ENCODE measurements at regions not wholly inside any gene's neighbourhood (a gene's known extent, or its start where the extent isn't known, plus 50 kb on each side); places are given as distances from the start of the nearest gene placed in this dataset.
A peak's percentile ranks its signal among the peaks of the same experiment; 100 is the strongest.

DNA sequence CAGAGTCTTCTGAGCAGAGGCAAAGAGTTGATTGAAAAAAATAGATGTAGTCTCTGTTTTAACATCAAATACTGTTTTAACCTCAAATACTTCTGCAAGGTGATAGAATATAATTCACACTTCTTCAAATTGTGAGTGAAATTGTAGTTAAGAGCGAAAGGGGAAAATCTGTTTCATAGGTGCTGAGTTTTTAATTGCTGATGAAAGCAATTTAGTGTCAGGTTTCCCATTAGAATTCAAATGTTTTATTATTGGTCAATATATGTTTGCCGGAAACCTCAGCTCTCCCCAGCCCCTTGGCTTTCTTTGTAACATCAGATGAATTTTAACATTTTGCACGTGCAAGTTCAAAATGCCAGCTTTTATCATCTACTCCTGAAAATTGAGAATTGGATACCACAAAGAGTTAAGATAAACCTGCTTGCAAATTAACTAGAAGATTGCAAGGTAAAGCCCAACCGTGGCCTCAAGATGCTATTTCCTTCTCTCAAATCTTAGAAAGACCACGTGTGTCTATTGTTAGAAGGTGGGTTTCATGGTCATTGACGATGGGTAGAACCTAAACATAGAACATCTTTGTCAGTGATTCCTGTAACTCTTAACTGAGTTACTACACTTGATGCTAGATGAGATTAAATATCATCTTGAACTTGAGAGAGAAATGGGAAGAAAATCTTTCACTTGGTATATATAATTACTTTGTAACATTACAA, 1824.2 kb upstream of the TENM3 start:
- peaks cover 12% of the 10 kb centered on the region for H3K4me1 ChIP-seq
- no peaks in the 10 kb centered on the region for H3K27me3 ChIP-seq
- H3K9me3 ChIP-seq: no peaks in the 10 kb centered on the region
- TF ChIP-seq, protein P1, sequence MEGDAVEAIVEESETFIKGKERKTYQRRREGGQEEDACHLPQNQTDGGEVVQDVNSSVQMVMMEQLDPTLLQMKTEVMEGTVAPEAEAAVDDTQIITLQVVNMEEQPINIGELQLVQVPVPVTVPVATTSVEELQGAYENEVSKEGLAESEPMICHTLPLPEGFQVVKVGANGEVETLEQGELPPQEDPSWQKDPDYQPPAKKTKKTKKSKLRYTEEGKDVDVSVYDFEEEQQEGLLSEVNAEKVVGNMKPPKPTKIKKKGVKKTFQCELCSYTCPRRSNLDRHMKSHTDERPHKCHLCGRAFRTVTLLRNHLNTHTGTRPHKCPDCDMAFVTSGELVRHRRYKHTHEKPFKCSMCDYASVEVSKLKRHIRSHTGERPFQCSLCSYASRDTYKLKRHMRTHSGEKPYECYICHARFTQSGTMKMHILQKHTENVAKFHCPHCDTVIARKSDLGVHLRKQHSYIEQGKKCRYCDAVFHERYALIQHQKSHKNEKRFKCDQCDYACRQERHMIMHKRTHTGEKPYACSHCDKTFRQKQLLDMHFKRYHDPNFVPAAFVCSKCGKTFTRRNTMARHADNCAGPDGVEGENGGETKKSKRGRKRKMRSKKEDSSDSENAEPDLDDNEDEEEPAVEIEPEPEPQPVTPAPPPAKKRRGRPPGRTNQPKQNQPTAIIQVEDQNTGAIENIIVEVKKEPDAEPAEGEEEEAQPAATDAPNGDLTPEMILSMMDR (IDR thresholded peaks at IDR 0.05; ENCODE audit: low read depth, low read length): no peak
- no peaks in the 10 kb centered on the region for H3K36me3 ChIP-seq
- no peak for DNase-seq
- no peak overlapping the region for H3K4me3 ChIP-seq (ENCODE audit: low read depth, low read length)

DNA sequence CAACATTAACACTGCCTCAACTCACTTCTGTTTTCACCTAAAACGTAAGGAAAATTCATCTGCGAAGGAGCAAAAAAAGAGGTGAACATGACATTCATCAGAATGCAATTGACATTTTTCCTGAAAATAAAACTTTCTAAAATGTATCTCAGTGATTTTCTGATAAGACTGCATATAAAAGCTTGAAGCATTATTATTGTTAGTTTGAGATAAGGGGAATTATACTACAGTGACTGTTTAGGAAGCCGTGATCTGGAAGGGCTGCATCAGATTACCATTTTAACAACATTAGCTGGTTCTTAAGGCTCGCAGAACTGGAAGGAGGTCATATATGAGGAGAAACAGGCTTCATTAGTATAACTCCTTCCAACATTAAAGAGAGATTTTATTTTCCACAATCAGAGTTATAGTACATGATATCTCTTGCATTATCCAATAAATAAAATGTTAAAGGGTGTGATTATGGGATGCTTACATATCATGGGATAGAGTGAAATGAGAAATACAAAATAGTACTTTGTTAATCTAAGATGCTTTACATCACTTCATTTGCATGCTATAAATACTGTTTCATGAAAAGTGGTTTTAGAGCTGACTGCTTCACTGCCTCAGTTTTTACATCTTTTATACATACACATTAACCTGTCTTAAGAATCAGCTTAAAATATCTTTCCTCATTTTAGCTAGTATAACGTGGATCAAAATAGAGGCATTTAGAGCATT, 1820.1 kb upstream of the TENM3 start:
- Histone ChIP-seq H3K4me1 (peaks cover 12% of the 10 kb centered on the region), H3K4me3 (ENCODE audit: low read depth, low read length) (no peak overlapping the region), H3K36me3 (no peaks in the 10 kb centered on the region), H3K27me3 (no peaks in the 10 kb centered on the region), H3K9me3 (no peaks in the 10 kb centered on the region)
- TF ChIP-seq, protein P1 (IDR thresholded peaks at IDR 0.05; ENCODE audit: low read depth, low read length): no peak
- DNase-seq: peak; percentile 29

- DNase-seq: no peak
- no peaks in the 10 kb centered on the region for H3K36me3 ChIP-seq
- H3K4me1 ChIP-seq: peaks cover 12% of the 10 kb centered on the region
- H3K9me3 ChIP-seq: no peaks in the 10 kb centered on the region
- H3K27me3 ChIP-seq: no peaks in the 10 kb centered on the region
- TF ChIP-seq, protein P1 (IDR thresholded peaks at IDR 0.05; ENCODE audit: low read depth, low read length): no peak
- no peak overlapping the region for H3K4me3 ChIP-seq (ENCODE audit: low read depth, low read length)
Observed at GRCh38 chr4:180423712-180424057, 1819.5 kb upstream of the TENM3 start.

DNA sequence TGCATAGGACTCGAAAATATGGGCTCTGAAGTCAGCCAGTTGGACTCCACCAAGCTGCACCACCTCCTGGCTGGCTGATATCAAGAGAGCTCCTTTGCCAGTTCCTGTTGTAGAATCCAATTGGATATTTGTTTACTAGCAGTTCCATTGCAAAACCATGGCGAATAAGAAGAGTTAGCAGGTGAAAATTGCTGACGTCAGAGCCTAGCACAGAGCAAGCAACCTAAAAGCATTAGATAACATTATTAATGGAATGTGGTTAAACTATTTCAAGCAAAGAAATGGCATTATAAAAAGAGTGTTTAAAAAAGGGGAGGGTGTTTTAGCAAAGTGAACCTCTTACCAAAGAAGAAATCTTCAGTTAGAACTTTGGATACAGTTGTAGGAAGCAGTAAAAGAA, 1816.3 kb upstream of the TENM3 start:
- no peak for DNase-seq
- peaks cover 12% of the 10 kb centered on the region for H3K4me1 ChIP-seq
- no peaks in the 10 kb centered on the region for H3K9me3 ChIP-seq
- H3K27me3 ChIP-seq: no peaks in the 10 kb centered on the region
- H3K36me3 ChIP-seq: no peaks in the 10 kb centered on the region
- TF ChIP-seq, protein P1 (IDR thresholded peaks at IDR 0.05; ENCODE audit: low read depth, low read length): no peak
- no peak overlapping the region for H3K4me3 ChIP-seq (ENCODE audit: low read depth, low read length)

- H3K4me1 ChIP-seq: no peaks in the 10 kb centered on the region
- no peaks in the 10 kb centered on the region for H3K27me3 ChIP-seq
- H3K4me3 ChIP-seq (ENCODE audit: low read depth, low read length): no peak overlapping the region
- no peaks in the 10 kb centered on the region for H3K36me3 ChIP-seq
- TF ChIP-seq, protein P1 (IDR thresholded peaks at IDR 0.05; ENCODE audit: low read depth, low read length): no peak
- no peaks in the 10 kb centered on the region for H3K9me3 ChIP-seq
- no peak for DNase-seq
Observed at GRCh38 chr4:180430283-180430682, 1812.9 kb upstream of the TENM3 start.
